ENCODE measurements at regions not wholly inside any gene's neighbourhood (a gene's known extent, or its start where the extent isn't known, plus 50 kb on each side); places are given as distances from the start of the nearest gene placed in this dataset.

DNA sequence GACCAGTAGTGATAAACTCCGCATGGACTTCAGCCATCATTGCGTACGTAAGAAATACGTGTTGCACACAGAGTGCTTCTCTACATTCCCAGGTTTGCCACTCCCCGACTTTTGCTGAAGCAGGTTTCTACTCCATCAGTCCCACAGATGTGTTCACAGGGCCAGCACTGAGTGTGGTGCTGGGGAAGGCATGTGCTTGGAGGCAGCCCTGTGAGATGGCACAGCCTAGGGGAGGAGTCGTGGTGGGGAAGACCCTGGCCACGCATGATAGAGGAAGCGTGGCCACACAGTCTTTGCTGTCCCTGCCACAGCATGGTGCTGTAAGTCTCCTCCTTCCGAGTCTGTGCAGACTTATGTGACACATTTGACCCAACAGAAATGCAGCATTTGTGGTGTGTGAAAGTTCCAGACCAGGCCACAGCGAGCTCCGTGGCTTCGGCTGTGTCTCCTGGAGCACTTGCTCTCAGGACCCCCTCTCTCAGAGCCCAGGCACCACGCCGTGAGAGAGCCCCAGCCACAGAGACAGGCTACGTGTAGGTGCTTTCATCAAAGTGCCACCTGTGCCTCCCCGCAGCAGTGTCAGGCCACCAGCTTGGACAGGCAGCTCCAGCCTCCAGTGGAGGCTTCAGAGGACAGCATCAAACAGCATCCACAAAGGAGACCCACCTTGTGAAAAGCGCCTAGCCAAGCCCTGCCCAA lies 197.8 kb downstream of the AUH start:
- Mint-ChIP-seq H3K9me3 (no peaks in the 10 kb centered on the region), H3K27ac (peak overlapping the region; percentile 90 to 95), H3K4me1 (ENCODE audit: low read depth in 2 of 2) (peaks cover 42 to 45% of the 10 kb centered on the region in 2 donors), H3K36me3 (ENCODE audit: insufficient read depth) (peaks cover 4% of the 10 kb centered on the region), H3K27me3 (no peaks in the 10 kb centered on the region), H3K4me3 (peak overlapping the region; percentile 76 to 86)
- peak in 2 of 3 experiments; percentile 20 to 23 for DNase-seq
- ATAC-seq (replicated peaks) = peak; percentile 57

Data from effector memory CD8-positive, alpha-beta T cell (primary cell).